GM18873 (cell line): ENCODE measurements at regions not wholly inside any gene's neighbourhood (a gene's known extent, or its start where the extent isn't known, plus 50 kb on each side); places are given as distances from the start of the nearest gene placed in this dataset.
"Not testable (repeated sequence)": the region's sequence is repeated elsewhere in the genome, so short reads cannot be mapped to it uniquely, and the experiment has no call there.

Experiments used
- ATAC-seq: cut with Tn5 transposase; IDR thresholded peaks from one replicate; pipeline ENCODE4 v1.9.1; 2021; ENCODE audit warnings: mild to moderate bottlenecking, moderate library complexity, moderate number of reproducible peaks; ENCODE audit not compliant: unreplicated experiment, low FRiP score

DNA sequence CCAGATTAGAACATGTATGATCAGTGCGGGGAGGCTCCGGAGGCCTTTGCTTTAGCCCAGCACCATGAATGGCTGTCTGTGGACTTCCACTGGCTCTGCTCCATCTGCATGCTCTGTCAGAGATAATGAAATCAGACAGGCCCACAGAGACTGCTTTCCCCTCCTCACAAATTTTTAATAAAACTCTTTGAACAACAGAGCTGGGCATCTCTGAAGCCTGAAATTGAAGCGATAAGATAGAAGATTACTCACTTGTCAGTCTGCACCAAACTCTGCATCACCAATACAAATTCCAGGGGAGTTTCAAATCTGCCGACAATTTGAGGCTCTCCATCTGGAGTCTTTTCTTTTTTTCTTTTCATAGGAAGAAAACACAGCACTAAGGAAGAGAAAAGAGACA lies 110.0 kb downstream of the DYRK2 start:
- no peak for ATAC-seq

DNA sequence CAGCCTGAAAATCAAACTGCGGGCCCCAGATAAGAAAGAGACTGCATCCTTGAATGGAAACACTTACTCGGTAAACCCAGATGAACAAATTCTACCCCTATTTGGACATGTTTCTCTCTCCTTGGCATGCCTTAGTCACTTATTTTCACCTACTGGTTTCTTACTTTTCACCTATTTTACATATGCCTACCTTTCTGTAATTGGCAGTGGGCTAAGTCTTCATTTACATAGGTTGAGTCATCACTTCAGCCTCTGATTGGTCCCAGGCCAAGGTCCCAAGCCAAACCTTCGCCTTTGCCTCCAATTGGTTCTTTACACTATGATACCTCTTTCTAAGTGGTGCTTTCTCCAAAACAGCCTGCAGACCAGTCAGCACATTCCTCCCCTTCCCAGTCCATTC lies 111.3 kb downstream of the DYRK2 start:
- ATAC-seq = no peak

DNA sequence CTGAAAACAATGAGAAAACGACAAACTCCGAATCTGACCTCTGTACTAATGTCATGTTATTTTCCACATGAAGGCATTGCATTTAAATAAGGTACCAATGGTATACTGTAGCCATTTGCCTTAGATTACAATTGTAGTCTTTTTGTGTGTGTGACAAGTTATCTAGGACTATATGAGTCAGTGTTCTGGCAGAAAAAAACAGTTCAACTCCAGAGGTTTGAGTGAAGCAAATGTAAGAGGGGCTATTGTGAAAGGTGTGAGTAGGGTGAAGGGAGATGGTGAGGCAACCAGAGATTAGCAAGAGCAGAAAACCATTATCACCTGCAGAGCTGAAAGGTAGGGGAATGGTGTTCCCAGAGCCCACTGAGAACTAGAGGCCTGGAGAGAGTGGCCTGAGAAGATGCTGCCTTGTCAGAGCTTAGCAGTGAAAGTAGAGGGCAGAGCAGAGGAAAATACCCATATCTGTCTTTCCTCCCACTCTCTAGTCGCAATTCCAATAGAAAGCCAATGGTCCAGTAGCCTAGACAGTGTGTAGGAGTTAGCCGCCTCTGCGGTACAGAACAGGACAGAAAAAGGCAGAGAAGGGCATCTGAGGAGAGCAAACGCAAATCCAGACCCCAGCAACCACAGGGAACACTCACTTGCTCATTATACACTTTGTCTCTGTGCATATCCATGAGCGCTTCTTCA lies 112.2 kb downstream of the DYRK2 start:
- ATAC-seq = no peak

DNA sequence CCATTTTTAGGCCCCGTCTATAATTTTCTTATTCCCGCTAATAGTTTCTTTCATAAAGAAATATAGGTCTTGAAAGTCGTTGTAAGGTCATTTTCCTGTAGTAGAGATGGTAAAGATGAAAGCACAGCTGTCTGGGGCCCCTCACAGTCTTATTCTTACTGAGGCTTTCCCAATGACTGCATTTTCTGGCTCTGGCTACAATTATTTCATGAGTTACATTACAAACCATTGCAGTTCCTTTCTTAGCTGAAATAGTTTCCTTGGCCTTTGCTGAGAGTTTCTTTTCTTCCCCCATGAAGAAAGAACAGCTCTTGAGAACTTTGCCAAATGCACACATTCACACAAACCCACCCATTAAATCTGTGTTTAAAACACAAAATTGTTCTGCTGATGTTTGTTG lies 113.0 kb downstream of the DYRK2 start:
- no peak for ATAC-seq

DNA sequence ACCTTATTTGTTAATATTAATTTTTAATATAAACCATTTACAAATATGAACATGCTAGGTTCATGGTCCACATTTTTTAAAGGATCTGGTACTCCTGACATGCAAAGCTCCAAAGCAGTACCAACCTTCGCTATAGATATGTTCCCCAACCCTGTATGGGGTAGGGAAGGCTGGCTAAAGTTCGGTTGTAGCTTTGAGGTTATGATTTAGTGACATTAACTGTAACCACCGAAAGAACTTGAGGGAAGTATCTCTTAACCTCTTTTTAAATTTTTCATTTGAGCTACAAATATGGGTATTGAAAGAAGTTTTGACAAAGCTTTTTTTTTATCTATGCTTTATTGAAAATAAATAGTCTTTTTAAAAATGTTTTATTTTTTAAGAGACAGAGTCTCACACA lies 115.5 kb downstream of the DYRK2 start:
- no peak for ATAC-seq

DNA sequence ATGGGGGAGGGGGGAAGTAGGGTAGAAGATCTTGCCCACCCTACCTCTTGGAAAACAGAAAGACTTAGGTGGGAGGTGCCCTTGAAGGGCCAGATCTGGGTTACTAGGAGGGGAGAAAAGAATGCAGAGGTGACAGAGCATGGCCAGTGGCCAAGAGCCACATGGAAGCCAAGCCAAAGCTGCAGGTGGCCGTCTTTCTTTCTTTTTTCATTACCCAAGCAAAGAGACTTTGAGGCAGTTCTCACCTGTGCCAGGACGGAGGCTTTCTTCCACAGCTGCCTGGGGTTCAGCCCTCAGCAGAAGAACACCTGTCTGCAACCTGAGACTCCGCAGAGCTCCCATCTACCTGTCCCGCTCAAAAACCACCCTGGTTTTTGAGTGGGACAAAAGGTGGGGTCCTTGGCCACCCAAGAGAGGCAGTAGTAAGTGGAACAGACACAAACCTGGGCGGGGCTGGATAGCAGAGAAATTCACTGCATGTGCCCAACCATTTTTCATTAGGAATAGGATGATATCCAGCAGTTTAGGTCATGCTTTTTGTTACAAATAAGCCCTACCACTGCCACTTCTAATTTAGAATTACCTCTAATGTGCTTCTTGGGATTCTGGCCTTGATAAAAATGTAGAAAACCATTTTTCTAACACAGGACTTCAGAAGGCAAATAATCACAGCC lies 116.5 kb downstream of the DYRK2 start:
- no peak for ATAC-seq

DNA sequence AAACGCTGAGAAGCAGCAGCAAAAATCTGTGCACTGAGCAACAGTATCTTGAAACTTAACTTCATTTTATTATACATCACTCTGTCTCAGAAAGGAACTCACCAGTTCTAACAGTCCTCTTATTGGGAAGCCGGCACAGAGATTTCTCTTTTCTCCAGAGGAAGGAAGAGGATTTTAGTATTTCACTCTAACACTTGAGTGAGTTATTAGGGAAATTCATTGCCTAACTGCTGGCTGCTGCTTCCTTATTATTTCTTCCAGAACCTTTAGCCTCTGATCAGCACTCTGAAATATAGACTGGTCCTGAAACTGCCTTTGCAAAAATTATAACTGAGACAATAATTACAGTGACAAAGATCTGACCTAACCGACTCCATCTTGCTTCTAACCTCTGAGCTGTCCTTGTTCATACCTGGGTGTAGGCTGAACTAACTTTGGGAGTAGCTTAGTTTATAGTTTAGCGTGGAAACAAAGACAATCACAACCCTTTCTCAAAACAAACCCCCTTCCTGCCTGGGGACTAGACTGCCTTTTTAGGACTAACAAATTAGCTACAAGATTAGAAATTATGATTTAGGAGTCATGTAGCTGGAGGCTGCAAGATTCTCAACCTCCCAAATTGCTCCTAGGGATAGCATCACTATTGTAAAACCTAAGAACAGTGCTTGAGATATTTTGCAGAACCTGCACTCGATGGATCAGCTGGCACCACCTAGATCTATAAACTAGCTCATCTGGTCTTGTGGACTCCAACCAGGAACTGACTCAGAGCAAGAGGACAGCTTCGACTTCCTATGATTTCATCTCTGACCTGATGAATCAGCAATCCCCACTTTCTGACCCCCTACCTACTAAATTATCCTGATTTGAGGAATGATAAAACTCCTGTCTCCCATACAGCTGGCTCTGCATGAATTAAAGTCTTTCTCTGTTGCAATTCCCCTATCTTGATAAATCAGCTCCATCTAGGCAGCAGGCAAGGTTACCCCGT lies 117.5 kb downstream of the DYRK2 start:
- no peak for ATAC-seq

DNA sequence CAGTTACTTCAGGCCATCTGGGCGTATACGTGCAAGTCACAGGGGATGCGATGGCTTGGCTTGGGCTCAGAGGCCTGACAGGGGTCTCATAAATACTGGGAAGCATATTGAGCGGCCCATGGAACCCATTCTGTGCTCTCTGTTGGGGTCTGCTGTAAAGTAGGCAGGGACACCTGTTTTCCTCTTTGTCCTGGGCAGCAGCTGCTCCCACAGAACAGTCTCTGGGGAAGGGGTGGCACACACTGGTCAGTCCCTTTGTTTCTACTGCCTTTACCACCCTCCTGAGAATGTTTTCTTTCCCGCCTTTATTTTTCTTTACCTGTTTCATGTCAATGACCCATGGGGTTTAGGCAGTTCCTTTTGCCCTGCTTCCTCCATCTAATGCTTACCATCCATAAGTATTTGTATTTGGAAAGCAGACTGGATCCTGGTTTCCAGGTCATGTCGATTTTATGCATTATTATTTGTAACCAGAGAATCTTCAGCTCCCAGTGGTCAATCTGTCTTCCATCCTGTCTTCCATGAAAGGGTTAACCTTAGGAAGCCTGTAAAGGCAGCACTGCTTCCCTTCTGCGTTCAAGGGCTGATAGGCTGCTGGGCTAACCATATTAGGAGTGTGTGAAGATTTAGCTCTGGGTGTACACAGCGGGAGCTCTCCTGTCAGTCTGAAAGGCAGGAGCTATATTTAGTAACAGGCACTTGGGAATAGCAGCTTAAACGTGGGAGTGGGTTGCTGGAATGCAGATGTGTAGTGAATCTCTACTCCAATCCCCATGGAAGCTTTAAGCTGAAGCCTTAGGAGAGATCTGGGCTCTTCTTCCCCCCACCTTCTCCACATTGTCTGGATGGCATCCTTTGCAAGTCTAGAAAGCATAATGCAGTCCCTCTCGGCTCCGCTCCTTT lies 124.0 kb downstream of the DYRK2 start:
- no peak for ATAC-seq

DNA sequence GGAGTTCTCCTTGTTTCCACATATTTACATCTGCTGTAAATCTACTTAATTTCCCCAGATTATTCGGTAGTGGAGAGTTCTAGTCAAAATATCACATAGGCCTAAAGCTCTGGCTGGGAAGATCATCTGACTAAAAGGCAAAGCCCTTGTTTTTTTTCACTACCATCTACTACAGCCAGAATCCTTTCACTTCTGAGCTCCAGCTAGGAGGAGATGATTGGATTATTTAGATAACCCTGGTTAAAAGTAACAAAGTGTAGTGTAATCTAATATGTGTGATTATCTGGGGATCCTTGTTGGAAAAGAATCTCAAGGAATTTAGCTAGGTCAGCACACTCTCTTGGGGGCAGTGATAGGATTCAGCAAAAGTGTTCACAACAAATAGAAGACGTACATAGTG lies 125.4 kb downstream of the DYRK2 start:
- no peak for ATAC-seq

DNA sequence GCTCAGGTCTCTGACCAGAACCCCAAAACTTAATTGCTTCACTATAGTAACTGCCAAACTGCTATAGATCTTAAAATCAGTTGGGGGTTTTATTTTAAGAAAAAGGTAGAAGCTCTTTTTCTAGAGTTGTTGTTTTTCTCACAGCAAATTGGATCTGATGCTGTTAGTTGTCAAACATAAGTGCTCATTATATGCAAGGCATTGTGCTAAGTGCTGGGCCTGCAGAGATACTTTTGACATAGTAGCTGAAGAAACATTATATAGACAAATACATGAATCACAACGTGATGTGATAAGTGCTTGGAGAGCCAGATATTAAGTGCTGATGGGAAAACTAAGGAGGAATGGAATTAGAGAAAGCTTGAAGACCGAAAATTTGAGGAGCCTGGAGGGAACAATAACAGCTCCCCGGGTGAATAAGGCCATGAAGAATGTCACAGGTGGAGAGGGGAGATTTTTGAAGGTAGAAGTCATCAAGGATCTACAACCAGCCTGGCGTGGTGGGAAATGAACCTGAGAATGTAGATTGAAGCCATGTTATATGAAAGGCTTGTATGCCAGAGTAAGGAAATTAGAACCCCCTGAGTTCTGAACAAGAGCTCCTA lies 126.5 kb downstream of the DYRK2 start:
- ATAC-seq = no peak

DNA sequence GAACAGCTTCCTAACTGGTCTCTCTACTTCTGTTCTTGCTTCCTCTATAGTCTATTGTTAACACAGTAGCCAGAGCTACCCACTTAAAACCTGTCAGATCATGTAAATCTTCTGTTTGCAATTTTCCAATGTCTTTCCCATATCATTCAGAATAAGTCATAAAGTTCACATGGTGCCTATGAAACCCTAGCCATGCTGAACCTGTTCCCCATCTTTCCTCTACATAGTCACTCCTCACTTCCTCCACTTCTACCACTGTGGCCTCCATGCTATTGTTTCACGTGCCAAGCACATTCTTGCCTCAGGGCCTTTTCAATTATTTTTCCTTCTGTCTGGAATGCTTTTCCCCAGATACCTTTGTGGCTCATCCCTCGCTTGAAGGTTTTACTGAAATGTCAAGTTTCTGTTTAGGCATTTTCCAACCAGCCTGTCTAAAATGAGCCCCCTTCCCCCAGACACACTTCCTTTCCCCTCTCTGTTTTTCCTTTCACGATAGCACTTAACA lies 132.1 kb downstream of the DYRK2 start:
- ATAC-seq = no peak

DNA sequence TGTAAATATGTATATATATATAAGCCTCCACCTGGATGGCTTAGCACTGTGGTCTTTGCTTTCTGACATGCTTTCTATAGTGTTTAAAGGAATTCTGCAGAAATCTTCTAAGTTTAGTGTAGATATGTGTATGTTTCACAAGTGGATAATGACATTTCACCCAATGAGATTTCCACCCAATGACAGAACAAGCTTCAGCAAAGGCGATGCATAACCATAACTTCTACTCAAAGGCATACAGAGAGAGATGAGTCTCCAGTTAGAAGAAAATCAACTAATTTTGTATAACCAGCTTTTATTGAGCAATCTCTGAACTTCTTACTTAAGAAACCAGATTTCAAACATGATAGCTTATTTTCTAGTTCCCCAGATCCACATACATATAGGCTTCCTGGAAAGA lies 134.0 kb downstream of the DYRK2 start:
- ATAC-seq = no peak

DNA sequence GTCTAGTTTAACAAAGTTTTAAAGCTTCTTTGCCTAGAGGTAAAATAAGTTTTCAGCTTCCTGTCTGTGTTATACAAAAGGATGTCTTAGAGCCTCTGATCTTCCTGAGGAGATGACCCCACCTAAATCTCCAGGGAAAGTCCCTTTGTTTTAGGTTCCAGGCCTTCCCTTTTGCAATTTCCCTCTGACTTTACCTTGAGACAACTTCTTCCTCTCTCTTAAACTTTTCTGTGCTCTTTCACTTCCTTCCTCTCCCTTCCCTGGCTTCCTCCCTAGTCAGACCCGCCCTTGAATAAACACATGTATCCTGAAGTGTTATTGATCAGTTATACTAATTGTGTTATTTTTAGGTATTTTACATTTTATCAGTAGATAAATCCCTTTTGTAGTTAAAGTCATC lies 134.8 kb downstream of the DYRK2 start:
- ATAC-seq = no peak

DNA sequence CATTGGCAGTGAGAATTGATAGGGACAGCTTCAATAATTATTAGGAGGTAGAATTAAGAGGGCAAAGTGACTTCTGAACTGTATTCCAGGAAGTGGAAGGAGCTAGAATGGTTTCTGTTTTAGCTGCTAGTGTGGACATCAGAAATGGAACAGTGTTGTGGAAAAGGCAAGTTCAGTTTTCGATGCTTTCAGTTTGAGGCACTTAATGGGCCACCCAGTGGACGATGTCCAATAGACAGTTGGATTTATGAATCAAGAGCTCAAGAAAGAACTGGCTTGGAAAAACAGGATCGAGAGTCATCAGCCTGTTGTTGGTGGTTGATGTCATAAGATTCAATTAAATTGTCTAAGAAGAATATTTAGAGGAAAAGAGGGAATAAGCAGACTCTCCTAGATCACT lies 136.3 kb downstream of the DYRK2 start:
- no peak for ATAC-seq

DNA sequence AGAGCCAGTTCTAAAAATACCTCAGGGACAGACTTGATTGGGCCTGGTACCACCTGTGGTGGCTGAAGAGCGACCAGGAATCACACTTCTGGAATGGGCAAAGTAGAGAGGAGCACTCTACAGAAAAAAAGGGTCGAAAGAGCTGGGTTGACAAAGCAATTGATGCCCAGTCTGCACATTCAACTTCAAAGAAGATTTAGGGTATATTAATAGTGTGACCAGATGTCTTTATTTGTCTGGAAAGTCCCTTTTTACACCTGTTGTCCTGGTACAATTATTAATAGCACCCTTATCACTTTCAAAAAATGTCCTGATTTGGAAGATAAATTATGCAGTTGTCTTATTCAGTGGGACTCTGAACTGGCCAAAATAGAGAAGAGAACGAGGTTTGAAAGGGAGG lies 137.5 kb downstream of the DYRK2 start:
- no peak for ATAC-seq

DNA sequence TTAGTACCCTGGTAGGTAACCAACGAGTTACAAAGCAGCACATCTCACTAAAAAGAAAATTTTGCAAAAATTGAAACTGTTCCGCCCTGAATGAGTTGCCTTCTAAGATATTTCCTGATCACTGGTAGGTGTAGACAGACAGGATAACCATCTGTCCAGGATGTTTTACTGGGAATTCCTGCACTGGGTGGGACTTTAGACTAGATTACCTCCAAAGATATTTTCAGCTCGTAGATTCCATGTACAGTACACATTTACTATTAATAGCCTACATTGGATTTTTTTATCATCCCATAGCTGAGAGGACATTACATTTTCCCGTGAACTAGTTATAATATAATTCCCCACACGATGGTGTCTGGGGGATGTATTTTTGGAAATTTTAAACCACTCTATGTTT lies 139.6 kb downstream of the DYRK2 start:
- no peak for ATAC-seq

DNA sequence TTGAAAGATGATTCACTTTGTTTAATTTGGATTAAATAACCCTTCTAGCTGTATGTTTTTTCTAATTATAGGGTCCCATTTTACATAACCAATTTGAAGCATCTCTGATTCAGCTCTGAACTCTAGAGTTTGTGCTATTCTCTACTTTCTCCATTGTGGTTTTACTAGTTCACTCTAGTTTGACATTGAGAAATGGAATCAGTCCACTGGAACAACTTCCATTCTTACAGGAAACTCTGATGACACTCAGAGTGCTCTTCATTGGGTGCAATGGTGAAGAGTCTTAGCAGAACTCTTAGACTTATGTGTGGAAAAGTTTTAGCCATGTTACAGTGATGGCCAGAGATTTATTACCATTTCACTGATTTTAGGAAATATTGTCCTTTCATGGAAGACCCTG lies 140.7 kb downstream of the DYRK2 start:
- ATAC-seq = no peak

DNA sequence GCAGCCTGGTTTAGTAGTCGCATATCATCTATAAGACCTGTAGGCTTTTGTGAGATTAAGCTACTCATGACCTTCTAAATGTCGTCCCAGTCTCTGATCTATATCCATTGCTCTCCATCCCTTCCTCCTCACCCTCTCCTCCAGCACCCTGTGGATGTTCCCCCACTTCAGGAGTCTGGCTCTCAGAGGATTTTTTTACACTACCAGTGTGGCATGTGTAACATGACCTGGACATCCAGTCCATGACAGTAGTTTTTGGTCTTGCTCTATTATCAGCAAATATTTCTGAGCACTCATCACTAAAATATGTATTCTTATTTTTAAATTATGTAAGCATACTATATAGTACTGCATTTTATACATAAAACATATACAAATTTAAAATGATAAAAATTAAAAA lies 142.1 kb downstream of the DYRK2 start:
- ATAC-seq = no peak

DNA sequence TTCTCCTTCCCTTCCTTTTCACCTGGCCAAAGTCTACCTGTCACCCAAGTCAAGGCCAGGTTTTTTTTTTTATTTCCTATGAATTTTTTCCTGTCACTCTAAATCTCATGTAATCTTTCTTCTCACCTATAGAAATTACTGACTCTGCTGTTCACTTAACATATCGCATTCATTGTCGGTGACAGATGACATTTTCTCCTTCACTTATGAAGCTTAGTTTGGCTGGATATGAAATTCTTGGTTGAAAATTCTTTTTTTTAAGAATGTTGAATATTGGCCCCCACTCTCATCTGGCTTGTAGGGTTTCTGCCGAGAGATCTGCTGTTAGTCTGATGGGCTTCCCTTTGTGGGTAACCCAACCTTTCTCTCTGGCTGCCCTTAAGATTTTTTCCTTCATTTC lies 142.8 kb downstream of the DYRK2 start:
- ATAC-seq = not testable (repeated sequence)

DNA sequence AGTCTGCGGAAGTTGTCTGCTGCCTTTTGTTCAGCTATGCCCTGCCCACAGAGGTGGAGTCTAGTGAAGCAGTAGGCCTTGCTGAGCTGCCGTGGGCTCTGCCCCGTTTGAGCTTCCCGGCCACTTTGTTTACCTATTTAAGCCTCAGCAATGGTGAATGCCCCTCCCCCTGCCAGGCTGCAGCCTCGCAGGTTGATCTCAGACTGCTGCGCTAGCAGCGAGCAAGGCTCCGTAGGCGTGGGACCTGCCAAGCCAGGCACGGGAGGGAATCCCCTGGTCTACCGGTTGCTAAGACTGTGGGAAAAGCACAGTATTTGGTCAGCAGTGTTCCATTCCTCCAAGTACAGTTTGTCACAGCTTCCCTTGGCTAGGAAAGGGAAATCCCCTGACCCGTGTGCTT lies 143.6 kb downstream of the DYRK2 start:
- ATAC-seq = no peak
